Type B pancreatic cell (in vitro differentiated cells): ENCODE measurements at regions not wholly inside any gene's neighbourhood (a gene's known extent, or its start where the extent isn't known, plus 50 kb on each side); places are given as distances from the start of the nearest gene placed in this dataset.
A peak's percentile ranks its signal among the peaks of the same experiment; 100 is the strongest.

Source experiments
- DNase-seq: peaks from one replicate; pipeline ENCODE4 v3.0.0; 2021; ENCODE audit warnings: mixed read lengths; ENCODE audit not compliant: unreplicated experiment; ENCODE audit errors: extremely low spot score
- H3K27ac Mint-ChIP-seq: 2 replicates; pipeline ENCODE4 v1.8.0; 2021; ENCODE audit warnings: mild to moderate bottlenecking, mixed read lengths
- H3K27me3 Mint-ChIP-seq: 2 replicates; pipeline ENCODE4 v1.8.0; 2021; ENCODE audit warnings: mixed read lengths
- H3K36me3 Mint-ChIP-seq: 2 replicates; pipeline ENCODE4 v1.8.0; 2021; ENCODE audit warnings: mixed read lengths
- H3K4me1 Mint-ChIP-seq: one replicate; pipeline ENCODE4 v1.8.0; 2021; ENCODE audit warnings: mixed read lengths; ENCODE audit not compliant: unreplicated experiment
- H3K4me3 Mint-ChIP-seq: 2 replicates; pipeline ENCODE4 v1.8.0; 2021; ENCODE audit warnings: mild to moderate bottlenecking, mixed read lengths
- H3K9me3 Mint-ChIP-seq: 2 replicates; pipeline ENCODE4 v1.8.0; 2021; ENCODE audit warnings: mixed read lengths
- TF ChIP-seq, protein P1 (sequence below): fragments of 200-600 bp; sonication (generic); conservative IDR thresholded peaks from 2 replicates; pipeline ENCODE4 v1.5.0; 2021; ENCODE audit warnings: antibody characterized with exemption, mild to moderate bottlenecking

DNA sequence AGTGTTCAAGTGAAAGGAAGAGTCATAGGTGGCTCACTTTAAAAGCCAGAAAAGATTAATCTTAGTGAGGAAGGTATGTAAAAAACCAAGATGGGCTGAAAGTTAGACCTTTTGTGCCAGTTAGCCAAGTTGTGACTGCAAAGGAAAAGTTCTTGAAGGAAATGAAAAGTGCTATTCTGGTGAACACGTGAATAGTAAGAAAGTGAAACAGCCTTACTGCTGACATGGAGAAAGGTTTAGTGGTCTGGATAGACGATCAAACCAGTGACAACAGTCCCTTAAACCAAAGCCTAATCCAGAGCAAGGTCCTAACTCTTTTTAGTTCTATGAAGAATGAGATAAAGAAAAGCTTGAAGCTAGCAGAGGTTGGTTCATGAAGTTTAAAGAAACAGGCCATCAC lies 106.4 kb downstream of the CTH start:
- Mint-ChIP-seq H3K9me3 (no peaks in the 10 kb centered on the region), H3K36me3 (no peaks in the 10 kb centered on the region), H3K27ac (no peak overlapping the region), H3K4me3 (no peak overlapping the region), H3K27me3 (no peaks in the 10 kb centered on the region), H3K4me1 (no peaks in the 10 kb centered on the region)
- no peak for DNase-seq
- TF ChIP-seq, protein P1, sequence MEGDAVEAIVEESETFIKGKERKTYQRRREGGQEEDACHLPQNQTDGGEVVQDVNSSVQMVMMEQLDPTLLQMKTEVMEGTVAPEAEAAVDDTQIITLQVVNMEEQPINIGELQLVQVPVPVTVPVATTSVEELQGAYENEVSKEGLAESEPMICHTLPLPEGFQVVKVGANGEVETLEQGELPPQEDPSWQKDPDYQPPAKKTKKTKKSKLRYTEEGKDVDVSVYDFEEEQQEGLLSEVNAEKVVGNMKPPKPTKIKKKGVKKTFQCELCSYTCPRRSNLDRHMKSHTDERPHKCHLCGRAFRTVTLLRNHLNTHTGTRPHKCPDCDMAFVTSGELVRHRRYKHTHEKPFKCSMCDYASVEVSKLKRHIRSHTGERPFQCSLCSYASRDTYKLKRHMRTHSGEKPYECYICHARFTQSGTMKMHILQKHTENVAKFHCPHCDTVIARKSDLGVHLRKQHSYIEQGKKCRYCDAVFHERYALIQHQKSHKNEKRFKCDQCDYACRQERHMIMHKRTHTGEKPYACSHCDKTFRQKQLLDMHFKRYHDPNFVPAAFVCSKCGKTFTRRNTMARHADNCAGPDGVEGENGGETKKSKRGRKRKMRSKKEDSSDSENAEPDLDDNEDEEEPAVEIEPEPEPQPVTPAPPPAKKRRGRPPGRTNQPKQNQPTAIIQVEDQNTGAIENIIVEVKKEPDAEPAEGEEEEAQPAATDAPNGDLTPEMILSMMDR, result no peak

DNA sequence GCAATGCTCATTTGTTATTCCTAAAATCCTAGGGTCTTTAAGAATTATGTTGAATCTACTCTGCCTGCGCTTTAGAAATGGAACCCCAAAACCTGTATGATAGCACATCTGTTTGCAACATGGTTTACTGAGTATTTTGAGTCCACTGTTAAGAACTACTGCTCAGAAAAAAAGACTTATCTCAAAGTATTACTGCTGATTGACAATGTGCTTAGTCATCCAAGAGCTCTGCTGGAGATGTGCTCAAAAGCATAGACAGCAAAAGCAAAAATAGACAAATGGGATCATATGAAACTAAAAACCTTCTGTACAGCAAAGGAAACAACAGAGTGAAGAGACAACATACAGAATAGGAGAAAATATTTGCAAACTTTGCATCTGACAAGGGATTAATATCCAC lies 107.0 kb downstream of the CTH start:
- no peak for DNase-seq
- H3K4me1 Mint-ChIP-seq, result no peaks in the 10 kb centered on the region
- H3K27ac Mint-ChIP-seq, result no peak overlapping the region
- no peak overlapping the region for H3K4me3 Mint-ChIP-seq
- H3K36me3 Mint-ChIP-seq, result no peaks in the 10 kb centered on the region
- H3K27me3 Mint-ChIP-seq, result no peaks in the 10 kb centered on the region
- H3K9me3 Mint-ChIP-seq, result no peaks in the 10 kb centered on the region
- TF ChIP-seq, protein P1, result no peak

DNA sequence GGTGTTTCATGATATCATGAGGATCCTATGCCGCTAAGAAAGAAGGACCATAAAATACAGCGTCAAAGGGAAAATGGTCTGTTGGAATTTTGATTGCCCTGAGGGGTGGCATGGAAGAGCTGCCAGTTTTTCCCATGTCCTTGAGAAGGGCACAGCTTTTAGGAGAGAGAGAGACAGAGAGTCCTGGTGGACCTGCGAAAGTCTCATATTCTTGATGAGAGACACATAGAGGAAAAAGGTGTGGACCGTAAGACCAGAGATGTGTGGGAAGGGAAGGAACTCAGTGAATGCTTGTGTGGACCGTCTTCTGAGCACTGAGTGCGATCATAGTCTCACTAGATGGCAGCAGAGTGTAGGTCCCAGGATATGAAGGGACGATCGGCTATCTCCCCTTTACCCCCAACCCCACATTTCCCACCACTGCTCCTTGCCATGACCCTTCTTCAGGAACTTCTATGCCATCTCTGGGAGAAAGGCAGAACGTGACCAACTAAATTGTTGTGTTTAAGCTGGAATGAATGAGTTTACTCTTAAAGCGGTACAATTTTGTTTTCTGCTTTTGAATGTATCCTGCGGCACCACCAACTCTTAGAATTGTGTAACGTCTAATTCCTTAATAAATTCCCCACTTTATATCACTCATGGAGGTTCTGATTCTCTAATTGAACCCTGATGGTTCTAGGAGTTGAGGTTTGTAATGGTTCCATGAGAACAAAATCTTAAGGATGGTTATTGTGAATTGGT lies 117.7 kb downstream of the CTH start:
- no peak for DNase-seq
- Mint-ChIP-seq H3K27me3 (peaks cover 23% of the 10 kb centered on the region), H3K4me3 (no peak overlapping the region)

DNA sequence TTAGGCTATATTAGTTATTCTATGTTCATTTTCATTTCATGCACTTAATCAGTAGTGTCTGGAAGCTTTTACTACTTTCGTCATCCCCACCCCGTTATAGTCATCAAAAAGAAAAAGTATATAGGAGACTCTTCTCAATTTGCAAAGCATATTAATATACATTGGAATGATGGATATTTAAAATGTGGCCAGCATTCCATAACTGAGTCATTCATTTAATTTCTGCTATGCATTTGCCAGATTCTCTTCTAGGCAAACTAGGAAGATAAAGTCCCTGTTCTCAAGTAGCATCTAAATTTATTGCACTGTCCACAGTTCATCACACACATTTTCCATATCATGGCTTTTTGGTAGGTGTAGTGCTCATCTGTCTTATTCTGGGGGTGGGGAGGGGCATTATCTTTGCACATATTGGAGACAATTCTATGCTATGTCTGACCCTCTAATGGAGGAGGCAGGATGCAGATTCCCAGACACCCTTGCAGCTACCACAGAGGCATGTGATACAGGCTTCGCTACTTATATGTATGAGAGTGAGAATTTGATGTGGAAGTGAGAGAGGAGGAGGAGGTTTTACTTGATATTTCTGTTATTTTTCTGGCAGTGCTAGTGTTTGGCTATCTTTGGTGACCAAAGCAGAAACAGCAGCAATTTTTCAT lies 125.8 kb downstream of the CTH start:
- no peak for DNase-seq
- Mint-ChIP-seq H3K9me3 (no peaks in the 10 kb centered on the region), H3K27ac (no peak overlapping the region), H3K4me1 (no peaks in the 10 kb centered on the region), H3K36me3 (no peaks in the 10 kb centered on the region), H3K27me3 (peaks cover 4% of the 10 kb centered on the region), H3K4me3 (no peak overlapping the region)
- TF ChIP-seq, protein P1, result no peak

More for the DNA sequence above, 117.7 kb downstream of the CTH start:
- H3K9me3 Mint-ChIP-seq, result no peaks in the 10 kb centered on the region
- no peak overlapping the region for H3K27ac Mint-ChIP-seq
- H3K36me3 Mint-ChIP-seq, result no peaks in the 10 kb centered on the region
- H3K4me1 Mint-ChIP-seq, result no peaks in the 10 kb centered on the region
- TF ChIP-seq, protein P1, result peak; percentile 77

DNA sequence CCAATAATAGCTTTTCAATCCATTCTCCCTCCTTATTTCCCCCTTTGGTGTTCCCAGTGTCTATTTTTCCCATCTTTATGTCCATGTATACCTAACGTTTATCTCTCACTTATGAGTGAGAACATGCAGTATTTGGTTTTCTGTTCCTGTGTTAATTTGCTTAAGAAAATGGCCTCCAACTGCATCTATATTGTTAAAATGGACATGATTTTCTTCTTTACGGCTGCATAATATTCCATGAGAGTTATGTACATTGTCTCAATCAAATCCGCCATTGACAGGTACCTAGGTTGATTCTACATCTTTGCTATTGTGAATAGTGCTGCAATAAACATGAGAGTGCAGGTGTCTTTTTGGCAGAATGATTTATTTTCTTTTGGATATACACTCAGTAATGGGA lies 126.7 kb downstream of the CTH start:
- no peaks in the 10 kb centered on the region for H3K36me3 Mint-ChIP-seq
- H3K27ac Mint-ChIP-seq, result no peak overlapping the region
- H3K9me3 Mint-ChIP-seq, result no peaks in the 10 kb centered on the region
- H3K27me3 Mint-ChIP-seq, result peaks cover 7% of the 10 kb centered on the region
- DNase-seq, result no peak
- TF ChIP-seq, protein P1, result no peak
- H3K4me1 Mint-ChIP-seq, result no peaks in the 10 kb centered on the region
- H3K4me3 Mint-ChIP-seq, result no peak overlapping the region
